ENCODE measurements at regions not wholly inside any gene's neighbourhood (a gene's known extent, or its start where the extent isn't known, plus 50 kb on each side); places are given as distances from the start of the nearest gene placed in this dataset.

GRCh38 chr4:137649711-137650450 is 117.6 kb upstream of the PCDH18 start:
- TF ChIP-seq JUND (IDR thresholded peaks at IDR 0.05; ENCODE audit: low read depth): no peak
- in situ Hi-C loops (cut with HindIII; ENCODE audit: low pct_unique_long_range_greater_than_20kb, low sequenced_read_pairs): no loop called here
- DNase-seq (ENCODE audit: low read depth in 1 of 2, low spot score in 1 of 2): no peak

- no peak for TF ChIP-seq JUND (IDR thresholded peaks at IDR 0.05; ENCODE audit: low read depth)
- DNase-seq (ENCODE audit: low read depth in 1 of 2, low spot score in 1 of 2): no peak
- in situ Hi-C loops (cut with HindIII; ENCODE audit: low pct_unique_long_range_greater_than_20kb, low sequenced_read_pairs): no loop called here
Measured at GRCh38 chr4:137648531-137648930, 116.2 kb upstream of the PCDH18 start.

DNA sequence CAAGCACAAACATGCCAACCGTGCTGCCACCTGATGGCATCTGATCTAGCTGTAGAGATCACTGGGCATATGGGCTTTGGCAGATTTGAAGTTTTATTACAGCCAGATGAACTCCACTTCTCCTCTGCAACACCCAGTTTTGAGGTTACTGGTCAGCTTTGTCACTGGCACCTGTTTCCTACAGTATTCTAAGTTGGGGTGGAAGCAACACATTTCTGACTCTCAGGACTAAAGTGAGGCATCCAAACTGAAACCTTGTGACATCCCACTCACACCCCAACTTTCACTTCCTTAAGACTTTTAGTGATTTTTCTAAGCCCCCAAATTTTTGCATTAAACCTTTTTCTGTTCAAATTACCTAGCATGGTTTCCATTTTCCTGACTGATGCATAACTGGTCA is 115.1 kb upstream of the PCDH18 start:
- in situ Hi-C loops (cut with HindIII; ENCODE audit: low pct_unique_long_range_greater_than_20kb, low sequenced_read_pairs): no loop called here
- DNase-seq (ENCODE audit: low read depth in 1 of 2, low spot score in 1 of 2): no peak
- no peak for TF ChIP-seq JUND (IDR thresholded peaks at IDR 0.05; ENCODE audit: low read depth)

DNA sequence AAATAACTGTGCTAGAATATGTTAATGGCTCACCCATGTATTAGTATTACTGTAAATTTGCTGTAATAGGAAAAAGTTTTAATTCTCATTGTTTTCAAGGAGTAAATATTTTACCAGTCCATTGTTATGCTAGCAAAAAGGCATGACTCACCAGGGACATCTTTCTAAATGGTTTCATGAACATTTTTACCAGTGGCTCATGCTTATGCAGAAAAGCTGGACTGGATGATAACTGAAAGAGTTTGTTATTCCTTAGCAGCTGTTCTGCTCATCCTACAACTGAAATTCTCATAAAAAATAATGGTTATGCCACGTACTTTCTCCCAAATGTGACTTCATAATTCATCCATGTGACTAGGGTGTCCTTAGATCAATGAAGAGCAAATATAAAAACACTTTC is 111.9 kb upstream of the PCDH18 start:
- no peak for TF ChIP-seq JUND (IDR thresholded peaks at IDR 0.05; ENCODE audit: low read depth)
- in situ Hi-C loops (cut with HindIII; ENCODE audit: low pct_unique_long_range_greater_than_20kb, low sequenced_read_pairs): no loop called here
- no peak for DNase-seq (ENCODE audit: low read depth in 1 of 2, low spot score in 1 of 2)

- in situ Hi-C loops (cut with HindIII; ENCODE audit: low pct_unique_long_range_greater_than_20kb, low sequenced_read_pairs): no loop called here
- TF ChIP-seq JUND (IDR thresholded peaks at IDR 0.05; ENCODE audit: low read depth): no peak
- no peak for DNase-seq (ENCODE audit: low read depth in 1 of 2, low spot score in 1 of 2)
Measured at GRCh38 chr4:137641544-137641943, 109.2 kb upstream of the PCDH18 start.

GRCh38 chr4:137640838-137641158 is 108.5 kb upstream of the PCDH18 start:
- in situ Hi-C loops (cut with HindIII; ENCODE audit: low pct_unique_long_range_greater_than_20kb, low sequenced_read_pairs): no loop called here
- TF ChIP-seq JUND (IDR thresholded peaks at IDR 0.05; ENCODE audit: low read depth): no peak
- DNase-seq (ENCODE audit: low read depth in 1 of 2, low spot score in 1 of 2): no peak

GRCh38 chr4:137640156-137640837 is 108.0 kb upstream of the PCDH18 start:
- DNase-seq (ENCODE audit: low read depth in 1 of 2, low spot score in 1 of 2): no peak
- in situ Hi-C loops (cut with HindIII; ENCODE audit: low pct_unique_long_range_greater_than_20kb, low sequenced_read_pairs): no loop called here
- no peak for TF ChIP-seq JUND (IDR thresholded peaks at IDR 0.05; ENCODE audit: low read depth)

- in situ Hi-C loops (cut with HindIII; ENCODE audit: low pct_unique_long_range_greater_than_20kb, low sequenced_read_pairs): no loop called here
- no peak for TF ChIP-seq JUND (IDR thresholded peaks at IDR 0.05; ENCODE audit: low read depth)
- peak in 1 of 2 experiments; percentile 42 for DNase-seq (ENCODE audit: low read depth in 1 of 2, low spot score in 1 of 2)
Measured at GRCh38 chr4:137638934-137639333, 106.6 kb upstream of the PCDH18 start.

DNA sequence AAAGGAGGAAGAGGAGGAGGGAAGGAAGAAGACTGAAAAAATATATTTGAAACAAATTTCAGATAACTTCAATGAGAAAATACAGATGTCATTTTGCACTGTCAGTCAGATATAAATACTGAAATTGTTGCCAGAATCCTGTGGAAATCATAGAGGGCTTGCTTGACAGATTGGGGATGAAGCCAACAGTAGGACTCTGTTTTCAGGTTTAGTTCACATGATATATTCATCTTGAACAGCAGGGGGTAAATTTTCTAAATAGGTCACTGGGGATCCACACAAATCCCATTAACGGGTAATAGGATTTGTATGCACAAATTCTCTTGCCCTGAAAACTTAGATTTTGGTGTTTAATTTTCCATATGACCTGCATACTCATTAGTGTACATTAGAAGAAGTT is 103.3 kb upstream of the PCDH18 start:
- no peak for DNase-seq (ENCODE audit: low read depth in 1 of 2, low spot score in 1 of 2)
- TF ChIP-seq JUND (IDR thresholded peaks at IDR 0.05; ENCODE audit: low read depth): no peak
- in situ Hi-C loops (cut with HindIII; ENCODE audit: low pct_unique_long_range_greater_than_20kb, low sequenced_read_pairs): no loop called here

GRCh38 chr4:137635108-137635507 is 102.8 kb upstream of the PCDH18 start:
- TF ChIP-seq JUND (IDR thresholded peaks at IDR 0.05; ENCODE audit: low read depth): no peak
- in situ Hi-C loops (cut with HindIII; ENCODE audit: low pct_unique_long_range_greater_than_20kb, low sequenced_read_pairs): no loop called here
- DNase-seq (ENCODE audit: low read depth in 1 of 2, low spot score in 1 of 2): no peak

DNA sequence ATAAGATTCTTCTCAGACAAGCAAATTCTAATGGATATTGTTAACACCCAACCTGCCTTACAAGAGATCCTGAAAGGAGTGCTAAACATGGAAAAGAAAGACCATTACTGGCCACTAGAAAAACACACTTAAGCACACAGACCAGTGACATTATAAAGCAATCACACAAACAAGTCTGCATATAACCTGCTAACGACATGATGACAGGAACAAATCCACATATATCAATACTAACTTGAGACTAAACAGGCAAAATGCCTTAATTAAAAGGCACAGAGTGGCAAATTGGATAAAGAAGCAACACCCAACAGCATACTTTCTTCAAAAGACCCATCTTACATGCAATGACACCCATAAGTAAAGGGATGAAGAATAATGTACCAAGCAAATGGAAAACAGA is 100.5 kb upstream of the PCDH18 start:
- in situ Hi-C loops (cut with HindIII; ENCODE audit: low pct_unique_long_range_greater_than_20kb, low sequenced_read_pairs): no loop called here
- DNase-seq (ENCODE audit: low read depth in 1 of 2, low spot score in 1 of 2): no peak
- TF ChIP-seq JUND (IDR thresholded peaks at IDR 0.05; ENCODE audit: low read depth): no peak

DNA sequence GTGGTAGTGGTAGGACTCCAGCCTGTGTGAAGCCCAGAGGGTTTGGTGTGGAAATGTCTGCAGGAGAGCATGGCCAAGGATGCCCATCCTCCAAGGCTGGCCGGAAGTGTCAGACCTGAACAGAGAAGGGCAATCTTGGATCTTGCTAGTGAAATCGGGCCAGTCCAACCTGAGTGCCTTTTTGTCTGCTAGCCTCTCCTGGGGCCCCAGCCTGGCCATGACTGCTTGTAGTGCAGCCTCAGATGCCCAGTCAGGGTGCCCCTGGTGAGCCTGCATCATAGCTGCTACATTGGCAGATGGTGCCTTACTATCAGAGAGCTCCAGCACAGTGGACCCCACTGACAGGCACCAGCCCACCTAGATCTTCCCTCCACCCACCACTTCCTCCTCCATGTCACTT is 99.3 kb upstream of the PCDH18 start:
- no peak for DNase-seq (ENCODE audit: low read depth in 1 of 2, low spot score in 1 of 2)
- in situ Hi-C loops (cut with HindIII; ENCODE audit: low pct_unique_long_range_greater_than_20kb, low sequenced_read_pairs): no loop called here
- TF ChIP-seq JUND (IDR thresholded peaks at IDR 0.05; ENCODE audit: low read depth): no peak

GRCh38 chr4:137630252-137630651 is 98.0 kb upstream of the PCDH18 start:
- in situ Hi-C loops (cut with HindIII; ENCODE audit: low pct_unique_long_range_greater_than_20kb, low sequenced_read_pairs): no loop called here
- no peak for TF ChIP-seq JUND (IDR thresholded peaks at IDR 0.05; ENCODE audit: low read depth)
- DNase-seq (ENCODE audit: low read depth in 1 of 2, low spot score in 1 of 2): no peak
